ENCODE measurements at regions not wholly inside any gene's neighbourhood (a gene's known extent, or its start where the extent isn't known, plus 50 kb on each side); places are given as distances from the start of the nearest gene placed in this dataset.

GRCh38 chr3:124510290-124510689 lies 220.0 kb upstream of the UMPS start:
- Histone ChIP-seq H3K9ac (replicated peaks; ENCODE audit: extremely low read depth, insufficient read depth, low read length) (no peak overlapping the region), H3K27me3 (ENCODE audit: control insufficient read depth in 2 of 2, insufficient read depth in 2 of 2, low read length in 2 of 2) (peaks cover 0 to 5% of the 10 kb centered on the region in 2 experiments), H3K4me3 (replicated peaks in 1 of 3; ENCODE audit: insufficient read depth in 1 of 3, low read depth in 1 of 3, low read length in 3 of 3) (no peak overlapping the region), H3K4me1 (ENCODE audit: control insufficient read depth, extremely low read depth, insufficient read depth, low read length) (no peaks in the 10 kb centered on the region), H3K9me1 (replicated peaks; ENCODE audit: control insufficient read depth, extremely low read depth, insufficient read depth, low read length) (no peaks in the 10 kb centered on the region), H3K27ac (ENCODE audit: insufficient read depth, low read depth, low read length) (no peak overlapping the region), H3K36me3 (ENCODE audit: control insufficient read depth in 2 of 2, extremely low read depth in 1 of 2, insufficient read depth in 2 of 2, low read length in 2 of 2) (no peaks in the 10 kb centered on the region), H3K9me3 (replicated peaks; ENCODE audit: control insufficient read depth, insufficient read depth, low read length) (no peaks in the 10 kb centered on the region), H3K79me2 (ENCODE audit: control insufficient read depth, insufficient read depth, low read length) (no peaks in the 10 kb centered on the region), H3K4me2 (ENCODE audit: insufficient read depth, low read length) (no peak overlapping the region), H2AFZ (ENCODE audit: low read depth, low read length) (no peak overlapping the region), H4K20me1 (replicated peaks; ENCODE audit: control insufficient read depth, extremely low read depth, insufficient read depth, low read length) (no peaks in the 10 kb centered on the region)
- POLR2A ChIA-PET, result no interaction called here
- intact Hi-C loops (cut with micrococcal nuclease), result no loop called here
- dilution Hi-C loops (cut with MboI; ENCODE audit: extremely low pct_ligation_motif_present, low sequenced_read_pairs), result no loop called here
- no TSS peak for BruUV-seq (replicated peaks)
- CTCF ChIA-PET, result no interaction called here
- TF ChIP-seq MAX (IDR thresholded peaks at IDR 0.05; ENCODE audit: insufficient read depth, insufficient read length) (no peak), FOS (IDR thresholded peaks at IDR 0.05; ENCODE audit: borderline replicate concordance, insufficient read depth, low read length) (no peak), CTCF (IDR thresholded peaks at IDR 0.05; ENCODE audit: extremely low read depth in 1 of 2, insufficient read depth in 1 of 2, low read depth in 1 of 2, low read length in 2 of 2) (no peak), GATA2 (IDR thresholded peaks at IDR 0.05; ENCODE audit: insufficient read depth, insufficient read length, low read depth, low read length) (no peak), JUN (IDR thresholded peaks at IDR 0.05; ENCODE audit: borderline replicate concordance, insufficient read depth, insufficient read length, low read depth) (no peak), POLR2A (IDR thresholded peaks at IDR 0.05; ENCODE audit: low read depth, low read length) (no peak), EZH2 (IDR thresholded peaks at IDR 0.05; ENCODE audit: borderline replicate concordance, low read depth, low read length, severe bottlenecking) (no peak)
- FAIRE-seq (no peak), DNase-seq (ENCODE audit: low read depth, low spot score) (no peak)
